ENCODE measurements at regions not wholly inside any gene's neighbourhood (a gene's known extent, or its start where the extent isn't known, plus 50 kb on each side); places are given as distances from the start of the nearest gene placed in this dataset.

- CTCF ChIA-PET: no interaction called here
- H3K36me3 ChIP-seq (ENCODE audit: control insufficient read depth, insufficient read depth, low read length): no peaks in the 10 kb centered on the region; the same call in 1 of the 2 replicates
- TF ChIP-seq POLR2AphosphoS5 (IDR thresholded peaks at IDR 0.05; ENCODE audit: low read depth, low read length): no peak
- TF ChIP-seq REST (IDR thresholded peaks at IDR 0.05; ENCODE audit: insufficient read depth in 1 of 2, low read depth in 2 of 2, low read length in 1 of 2): no peak
- ATAC-seq: no peak
- H3K9me3 ChIP-seq (ENCODE audit: control insufficient read depth, insufficient read depth, low read depth, low read length): no peaks in the 10 kb centered on the region
- DNase-seq (ENCODE audit: low read depth, low spot score): no peak
- no TSS peak for BruUV-seq (replicated peaks)
- no peaks in the 10 kb centered on the region for H3K4me1 ChIP-seq (ENCODE audit: control insufficient read depth, insufficient read depth, low read length)
- H3K27ac ChIP-seq (ENCODE audit: low read length): no peak overlapping the region
- H3K27me3 ChIP-seq (ENCODE audit: control insufficient read depth, insufficient read depth, low read length): no peaks in the 10 kb centered on the region
- no peak overlapping the region for H3K4me3 ChIP-seq (ENCODE audit: low read depth in 2 of 2, low read length in 2 of 2)
- in situ Hi-C loops (cut with HindIII; ENCODE audit: low pct_unique_long_range_greater_than_20kb, low sequenced_read_pairs) (no loop called here), intact Hi-C loops (cut with micrococcal nuclease; ENCODE audit: unreplicated experiment) (no loop called here)
- POLR2A ChIA-PET: no interaction called here
Observed at GRCh38 chr21:20249401-20249800, 748.8 kb upstream of the NCAM2 start.

GRCh38 chr21:20250337-20250736, 747.9 kb upstream of the NCAM2 start:
- ChIA-PET CTCF (no interaction called here), POLR2A (no interaction called here)
- Histone ChIP-seq H3K9me3 (ENCODE audit: control insufficient read depth, insufficient read depth, low read depth, low read length) (no peaks in the 10 kb centered on the region), H3K4me1 (ENCODE audit: control insufficient read depth, insufficient read depth, low read length) (no peaks in the 10 kb centered on the region), H3K27me3 (ENCODE audit: control insufficient read depth, insufficient read depth, low read length) (no peaks in the 10 kb centered on the region), H3K27ac (ENCODE audit: low read length) (no peak overlapping the region), H3K4me3 (ENCODE audit: low read depth in 2 of 2, low read length in 2 of 2) (no peak overlapping the region), H3K36me3 (ENCODE audit: control insufficient read depth, insufficient read depth, low read length) (no peaks in the 10 kb centered on the region; the same call in 1 of the 2 replicates)
- in situ Hi-C loops (cut with HindIII; ENCODE audit: low pct_unique_long_range_greater_than_20kb, low sequenced_read_pairs): no loop called here
- intact Hi-C loops (cut with micrococcal nuclease; ENCODE audit: unreplicated experiment): no loop called here
- no TSS peak for BruUV-seq (replicated peaks)
- TF ChIP-seq TCF7L2 (IDR thresholded peaks at IDR 0.05; ENCODE audit: low read depth, low read length): no peak
- TF ChIP-seq REST (IDR thresholded peaks at IDR 0.05; ENCODE audit: insufficient read depth in 1 of 2, low read depth in 2 of 2, low read length in 1 of 2): no peak
- no peak for TF ChIP-seq CTCF (IDR thresholded peaks at IDR 0.05)
- TF ChIP-seq POLR2AphosphoS5 (IDR thresholded peaks at IDR 0.05; ENCODE audit: low read depth, low read length): no peak
- TF ChIP-seq SIN3A (IDR thresholded peaks at IDR 0.05; ENCODE audit: borderline replicate concordance, insufficient read depth, low read depth, low read length): no peak
- DNase-seq (ENCODE audit: low read depth, low spot score) (no peak), ATAC-seq (no peak)
